ENCODE measurements at regions not wholly inside any gene's neighbourhood (a gene's known extent, or its start where the extent isn't known, plus 50 kb on each side); places are given as distances from the start of the nearest gene placed in this dataset.
"Not testable (repeated sequence)": the region's sequence is repeated elsewhere in the genome, so short reads cannot be mapped to it uniquely, and the experiment has no call there.

DNA sequence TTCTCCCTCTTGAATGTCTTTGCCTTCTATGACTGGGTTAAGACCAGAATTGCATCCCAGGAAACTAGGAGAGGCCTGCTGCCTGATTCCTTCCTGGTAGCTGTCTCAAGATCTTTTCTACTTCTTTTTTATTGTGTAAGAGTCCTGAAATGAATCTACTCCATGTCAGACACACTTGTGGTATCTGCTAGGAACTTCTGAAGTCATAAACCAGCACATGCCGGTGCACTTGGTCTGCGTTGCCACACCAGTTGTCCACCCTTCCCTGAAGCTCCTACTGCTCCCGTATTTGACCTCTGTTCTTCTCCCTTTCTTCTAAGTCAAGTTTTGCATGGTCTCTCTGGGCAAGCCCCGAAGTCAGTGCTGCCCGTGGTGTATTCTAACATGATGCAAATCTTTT, 644.2 kb downstream of the ETS1 start:
- no peak for DNase-seq (ENCODE audit: low read depth)

DNA sequence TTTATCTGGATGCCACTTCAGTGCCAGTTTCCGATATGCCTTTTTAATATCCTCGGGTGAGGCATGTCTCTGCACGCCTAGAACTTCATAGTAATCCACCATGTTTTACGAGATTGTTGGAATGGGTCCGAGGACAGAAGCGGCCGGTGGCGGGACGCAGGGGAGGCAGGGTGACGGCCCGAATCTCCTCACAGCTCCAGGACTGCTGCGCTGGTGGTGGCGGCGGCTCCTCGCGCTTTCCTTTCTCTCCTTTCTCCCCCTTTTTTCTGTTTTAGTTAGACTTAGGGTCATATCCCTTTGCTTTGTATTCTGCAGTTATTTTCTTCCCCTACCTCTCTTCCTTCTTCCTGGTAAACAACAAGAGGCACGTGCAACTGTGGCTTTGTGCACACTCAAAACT, 645.8 kb downstream of the ETS1 start:
- not testable (repeated sequence) for DNase-seq (ENCODE audit: low read depth)

DNA sequence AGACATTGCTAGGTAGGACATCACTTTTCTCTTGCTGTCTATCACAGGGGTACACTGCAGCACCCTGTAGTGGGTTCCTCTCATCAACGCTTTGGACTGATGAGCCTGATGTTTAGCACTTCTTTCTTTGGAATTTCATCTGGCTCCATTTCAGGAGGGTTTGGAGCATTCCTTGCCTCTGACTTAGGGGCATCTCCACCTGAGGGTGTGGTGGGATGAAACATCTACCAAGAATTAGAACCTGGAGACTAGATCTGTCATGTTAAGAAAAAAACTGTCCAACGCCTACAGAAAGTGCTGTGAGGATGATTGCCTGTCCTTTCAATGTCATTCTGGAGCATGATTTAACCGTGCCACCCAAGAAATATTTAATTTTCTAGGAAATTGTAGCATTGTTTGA, 648.4 kb downstream of the ETS1 start:
- no peak for DNase-seq (ENCODE audit: low read depth)

DNA sequence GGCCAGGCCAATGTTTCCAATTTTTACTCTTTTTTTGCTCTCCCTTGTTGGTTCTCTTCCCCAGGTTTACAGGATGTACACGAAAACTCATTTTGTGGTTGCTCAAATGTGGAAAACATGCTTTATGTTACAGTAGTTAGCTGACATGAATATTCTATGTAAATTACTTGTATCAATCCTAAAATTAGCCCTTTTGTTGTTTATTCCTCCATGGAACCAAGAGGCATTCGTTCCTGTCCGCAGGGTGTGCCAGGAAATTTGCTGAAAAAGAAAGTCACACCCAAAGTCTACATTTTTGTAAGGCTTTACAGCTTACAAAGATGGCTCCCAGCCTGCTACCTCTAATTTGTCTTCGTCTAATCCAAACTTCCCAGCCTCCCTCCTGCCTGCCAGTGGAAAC, 652.3 kb downstream of the ETS1 start:
- no peak for DNase-seq (ENCODE audit: low read depth)

DNA sequence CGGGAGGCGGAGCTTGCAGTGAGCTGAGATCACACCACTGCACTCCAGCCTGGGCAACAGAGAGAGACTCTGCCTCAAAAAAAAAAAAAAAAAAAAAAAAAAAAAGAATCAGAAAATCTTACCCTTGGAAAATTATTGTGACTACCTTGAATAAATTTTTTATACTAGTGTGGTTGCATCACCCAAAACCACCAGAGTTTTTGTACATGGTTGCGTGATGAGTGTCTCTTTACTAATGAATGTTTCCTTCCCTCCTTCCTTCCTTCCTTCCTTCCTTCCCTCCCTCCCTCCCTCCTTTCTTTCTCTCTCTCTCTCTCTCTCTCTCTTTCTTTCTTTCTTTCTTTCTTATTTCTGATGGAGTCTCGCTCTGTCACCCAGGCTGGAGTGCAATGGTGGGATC, 653.4 kb downstream of the ETS1 start:
- not testable (repeated sequence) for DNase-seq (ENCODE audit: low read depth)

DNA sequence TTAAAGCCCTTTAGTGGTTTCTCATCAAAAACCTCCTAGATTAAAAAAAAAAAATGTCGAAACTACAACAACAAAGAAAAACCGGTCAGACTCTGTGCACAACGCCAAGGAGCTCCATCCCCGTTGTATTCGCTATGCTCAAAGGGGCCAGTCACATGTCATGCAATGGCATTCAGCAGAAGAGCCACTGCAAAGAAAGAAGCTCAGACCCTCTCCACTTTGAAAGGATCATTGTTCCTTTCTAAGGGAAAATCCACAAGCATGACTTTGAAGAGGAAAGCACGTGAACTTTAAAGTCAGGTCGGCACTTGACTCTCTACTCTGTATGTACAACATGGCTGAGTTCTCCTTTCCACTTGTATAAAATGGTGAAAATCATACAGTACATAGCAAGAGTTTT, 655.6 kb downstream of the ETS1 start:
- DNase-seq (ENCODE audit: low read depth) = no peak

DNA sequence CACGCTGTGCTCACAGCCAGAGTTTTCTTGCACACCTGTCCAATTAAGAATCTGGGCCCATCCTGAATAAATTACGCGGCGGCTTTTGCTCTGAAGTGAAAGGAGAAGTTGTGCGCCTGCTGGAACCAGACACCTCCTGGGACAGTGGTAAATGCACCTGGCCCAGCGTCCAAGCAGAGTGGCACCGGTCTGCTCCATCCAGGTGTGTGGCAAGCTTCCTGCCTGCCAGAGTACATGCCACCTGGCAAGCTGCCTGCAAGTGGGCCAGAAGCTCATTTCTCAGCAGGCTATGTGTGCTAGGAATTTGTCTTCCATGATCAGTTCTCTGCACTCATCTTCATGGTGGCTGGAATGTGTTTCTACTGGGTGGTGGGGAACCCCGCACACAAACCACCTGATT, 660.6 kb downstream of the ETS1 start:
- no peak for DNase-seq (ENCODE audit: low read depth)

DNA sequence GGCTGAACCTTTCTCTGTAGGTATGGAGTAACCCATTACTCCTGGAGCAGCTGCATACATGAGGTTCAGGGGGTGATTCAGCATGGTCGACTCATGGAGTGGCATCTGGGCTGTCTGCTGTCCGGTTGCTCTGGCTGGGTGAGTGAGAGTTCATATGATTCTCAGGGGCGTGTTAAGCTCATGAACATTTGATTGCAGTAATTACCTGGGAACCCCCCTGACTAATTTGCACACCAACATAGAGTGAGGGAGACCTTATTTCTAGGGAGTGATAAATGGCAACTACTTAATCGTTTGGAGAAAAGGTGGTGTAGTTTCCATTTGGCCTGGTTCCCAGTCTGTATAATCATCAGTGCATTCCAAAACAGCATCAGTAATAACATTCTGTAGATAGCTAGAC, 661.9 kb downstream of the ETS1 start:
- no peak for DNase-seq (ENCODE audit: low read depth)

DNA sequence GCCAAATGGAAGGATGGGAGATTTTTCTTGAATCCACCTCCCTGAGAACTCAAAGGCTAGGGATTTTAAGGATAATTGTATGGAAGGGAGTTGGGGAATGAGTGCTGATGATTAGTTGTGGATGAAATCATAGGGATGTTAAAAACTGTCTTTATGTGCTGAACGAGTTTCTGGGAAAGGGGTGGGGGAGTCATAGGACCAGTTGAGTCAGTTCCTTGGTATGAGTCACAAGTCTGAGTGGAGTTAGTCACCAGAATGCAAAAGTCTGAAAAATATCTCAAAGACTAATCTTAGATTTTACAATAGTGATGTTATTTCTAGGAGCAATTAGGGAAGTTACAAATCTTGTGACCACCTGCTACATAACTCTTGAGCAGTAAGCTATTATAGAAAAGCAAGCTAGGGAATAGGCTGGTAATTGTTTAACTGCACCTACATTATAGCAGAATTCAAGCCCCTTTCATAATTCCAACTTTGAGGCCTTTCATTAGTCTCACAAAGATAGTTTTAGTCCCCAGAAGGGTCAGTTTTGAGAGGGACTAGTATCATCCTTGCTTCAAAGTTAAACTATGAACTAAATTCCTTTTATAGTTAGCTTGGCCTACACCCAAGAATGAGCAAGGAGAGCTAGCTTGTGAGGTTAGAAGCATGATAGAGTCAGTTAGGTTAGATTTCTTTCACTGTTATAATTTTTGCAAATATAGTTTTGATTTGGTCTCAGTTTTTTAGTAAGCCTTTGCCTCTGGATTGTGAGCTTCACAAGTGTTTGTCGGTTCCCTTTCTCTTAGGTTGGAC, 668.0 kb downstream of the ETS1 start:
- DNase-seq (ENCODE audit: low read depth) = no peak

DNA sequence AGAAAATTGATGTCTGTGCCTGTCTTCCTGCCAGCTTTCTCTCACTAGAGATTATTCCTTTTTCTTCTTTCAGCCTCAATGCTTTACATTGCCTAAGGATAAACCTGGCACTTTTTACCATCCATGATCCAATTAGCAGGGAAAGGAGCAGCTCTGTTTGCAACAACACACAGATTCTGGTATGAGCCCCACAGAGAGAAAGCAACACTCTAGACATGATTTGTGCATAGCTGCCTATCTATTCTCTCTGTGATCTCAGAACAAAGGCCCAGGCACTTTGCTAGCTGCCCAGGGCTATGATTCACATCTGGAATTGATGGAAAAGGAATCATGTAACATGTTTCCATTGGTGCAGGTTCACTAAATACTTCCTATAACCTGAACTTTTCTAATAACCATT, 685.0 kb downstream of the ETS1 start:
- DNase-seq (ENCODE audit: low read depth) = no peak

DNA sequence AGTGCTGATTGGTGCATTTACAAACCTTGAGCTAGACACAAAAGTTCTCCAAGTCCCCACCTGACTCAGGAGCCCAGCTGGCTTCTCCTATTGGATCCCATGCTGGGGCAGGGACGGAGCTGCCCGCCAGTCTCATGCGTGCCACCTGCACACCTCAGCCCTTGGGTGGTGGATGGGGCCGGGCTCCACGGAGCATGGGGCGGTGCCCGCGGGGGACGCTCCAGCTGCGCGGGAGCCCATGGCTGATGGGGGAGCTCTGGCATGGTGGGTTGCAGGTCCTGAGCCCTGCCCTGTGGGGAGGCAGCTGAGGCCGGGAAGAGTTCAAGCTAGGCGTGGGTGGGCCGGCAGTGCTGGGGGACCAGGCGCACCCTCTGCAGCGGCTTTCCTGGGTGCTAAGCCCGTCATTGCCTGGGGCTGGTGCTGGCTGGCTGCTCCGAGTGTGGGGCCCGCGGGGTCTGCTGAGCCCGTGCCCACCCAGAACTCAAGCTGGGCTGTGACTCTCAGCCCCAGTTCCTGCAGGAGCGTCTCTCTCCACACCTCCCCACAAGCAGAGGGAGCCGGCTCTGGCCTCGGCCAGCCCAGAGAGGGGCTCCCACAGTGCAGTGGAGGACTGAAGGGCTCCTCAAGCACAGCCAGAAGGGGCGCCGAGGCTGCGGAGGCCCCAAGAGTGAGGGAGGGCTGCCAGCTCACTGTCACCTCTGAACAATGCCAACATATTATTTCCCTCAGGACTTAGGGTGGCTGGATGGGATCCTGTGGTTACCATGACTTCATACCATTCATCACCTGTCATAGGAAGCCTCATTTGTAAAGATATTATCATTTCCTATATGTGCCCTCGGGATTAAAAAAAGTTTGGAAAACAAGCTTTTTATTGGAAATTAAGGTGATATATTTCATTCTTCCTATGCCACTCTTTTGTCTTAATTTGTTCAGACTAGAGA, 688.7 kb downstream of the ETS1 start:
- no peak for DNase-seq (ENCODE audit: low read depth)

DNA sequence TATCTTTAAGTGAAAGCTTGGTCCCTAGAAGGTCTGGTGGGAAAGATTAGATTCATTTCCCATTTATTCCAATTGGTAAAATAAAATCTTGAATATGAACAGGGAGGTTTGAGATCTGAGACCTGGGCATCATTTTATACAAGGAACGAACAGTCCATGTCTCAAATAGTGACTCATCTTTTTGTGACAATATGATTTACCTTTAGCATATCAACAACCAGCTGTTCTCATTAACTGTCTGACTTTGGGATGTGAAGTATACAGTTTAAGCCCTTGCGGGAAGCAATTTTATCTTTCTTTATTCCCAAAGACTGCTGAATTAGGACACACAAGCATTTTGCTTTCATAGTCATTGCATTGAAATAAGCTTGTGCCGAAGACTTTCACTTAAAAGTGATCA, 691.6 kb downstream of the ETS1 start:
- no peak for DNase-seq (ENCODE audit: low read depth)

DNA sequence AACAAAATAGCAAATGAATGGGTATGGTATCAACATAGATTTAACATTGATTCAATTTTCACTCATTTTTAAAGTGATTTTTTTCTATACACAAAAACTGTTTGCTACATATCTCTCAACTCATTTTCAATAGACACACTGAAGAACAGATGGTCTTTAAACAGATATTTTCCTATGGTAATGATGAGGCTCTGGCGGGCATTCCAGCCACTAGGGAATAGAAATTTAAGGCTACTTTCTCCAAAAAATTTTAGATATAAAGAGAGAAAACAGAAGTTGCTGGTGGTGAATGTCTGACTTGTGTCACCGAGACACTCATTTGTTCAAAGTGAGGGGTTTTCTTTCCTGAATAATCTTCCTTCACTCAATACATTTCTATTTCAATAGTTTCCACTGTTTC, 693.0 kb downstream of the ETS1 start:
- no peak for DNase-seq (ENCODE audit: low read depth)

DNA sequence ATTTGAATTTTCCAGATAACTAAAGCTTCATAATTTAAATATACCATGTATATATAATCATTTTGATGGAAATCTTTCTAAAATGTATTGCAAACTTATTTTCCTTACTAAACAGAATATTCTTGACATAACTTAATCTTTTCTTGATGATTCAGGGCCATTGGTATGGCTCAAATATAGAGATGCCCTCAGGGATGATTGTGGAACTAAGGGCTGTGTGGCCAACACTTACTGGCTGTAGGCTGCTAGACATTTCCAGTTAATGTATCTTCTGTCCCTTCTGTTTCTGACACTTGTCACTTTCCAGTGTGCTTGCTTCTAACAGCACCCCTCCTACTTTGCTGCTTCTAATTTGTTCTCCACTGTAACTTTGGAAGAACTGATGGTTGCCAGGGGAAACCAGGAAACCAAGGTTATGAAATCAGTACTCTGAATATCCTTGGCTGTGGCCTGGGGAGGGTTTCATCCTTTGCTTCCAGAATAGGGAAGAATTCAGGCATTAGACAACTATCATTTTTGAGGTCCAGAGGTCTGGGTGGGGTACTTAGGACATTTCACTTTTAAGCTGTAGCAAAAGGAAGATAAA, 697.2 kb downstream of the ETS1 start:
- no peak for DNase-seq (ENCODE audit: low read depth)

DNA sequence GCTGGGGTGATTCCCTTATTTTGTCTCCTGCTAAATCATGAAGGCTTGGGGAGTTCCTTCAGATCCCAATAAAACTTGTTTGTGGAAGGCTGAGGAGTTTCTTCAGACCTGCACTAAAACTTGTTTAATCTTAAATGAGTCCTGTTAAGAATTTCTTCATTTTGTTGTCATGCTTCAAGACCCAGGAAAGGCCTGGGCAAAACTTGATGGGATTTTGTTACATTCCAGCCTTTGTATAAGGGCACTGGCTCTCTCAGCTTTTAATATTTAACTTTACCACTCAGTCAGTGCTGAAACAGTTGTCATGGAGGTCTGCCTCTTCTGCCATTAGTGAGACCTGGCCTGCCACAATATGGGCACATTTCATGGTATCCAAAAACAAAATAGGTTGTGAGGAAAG, 699.0 kb downstream of the ETS1 start:
- no peak for DNase-seq (ENCODE audit: low read depth)

DNA sequence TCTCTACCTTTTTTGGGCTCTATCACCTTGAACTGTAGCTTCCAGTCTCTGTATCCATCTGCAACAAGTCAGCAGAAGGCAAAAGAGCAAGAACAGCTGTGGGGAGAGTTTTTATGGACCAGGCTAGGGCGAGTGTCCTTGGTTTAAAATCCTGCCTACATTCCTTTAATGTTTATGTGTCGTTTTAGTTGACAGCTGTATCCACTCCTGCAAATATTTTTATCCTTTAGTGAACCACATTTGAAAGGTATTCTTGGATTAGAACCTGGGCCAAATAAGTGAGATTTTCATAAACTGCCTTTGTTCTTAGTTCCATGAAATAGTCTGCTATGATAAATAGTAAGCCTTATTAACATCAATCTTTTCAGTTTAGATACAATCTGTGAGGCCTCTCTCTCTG, 712.2 kb downstream of the ETS1 start:
- DNase-seq (ENCODE audit: low read depth) = no peak

DNA sequence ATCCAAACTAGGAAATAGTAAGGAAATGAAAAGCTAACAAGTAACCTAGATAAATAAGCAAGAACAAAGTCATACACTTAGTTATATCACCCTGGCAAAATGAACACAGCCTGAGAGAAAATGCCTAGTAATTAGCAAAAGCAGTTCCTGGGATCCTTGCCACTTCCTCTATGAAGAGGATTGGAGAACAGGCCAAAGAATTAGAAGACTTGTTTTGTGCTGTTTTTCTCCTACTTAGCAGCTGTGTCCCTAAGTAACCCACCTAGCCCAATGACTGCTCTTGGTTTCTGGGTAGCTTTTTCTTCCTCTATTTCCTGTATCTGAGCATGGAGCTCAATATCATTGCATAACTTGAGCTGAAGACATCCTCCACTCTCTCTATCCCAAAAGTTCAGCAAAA, 713.9 kb downstream of the ETS1 start:
- no peak for DNase-seq (ENCODE audit: low read depth)

DNA sequence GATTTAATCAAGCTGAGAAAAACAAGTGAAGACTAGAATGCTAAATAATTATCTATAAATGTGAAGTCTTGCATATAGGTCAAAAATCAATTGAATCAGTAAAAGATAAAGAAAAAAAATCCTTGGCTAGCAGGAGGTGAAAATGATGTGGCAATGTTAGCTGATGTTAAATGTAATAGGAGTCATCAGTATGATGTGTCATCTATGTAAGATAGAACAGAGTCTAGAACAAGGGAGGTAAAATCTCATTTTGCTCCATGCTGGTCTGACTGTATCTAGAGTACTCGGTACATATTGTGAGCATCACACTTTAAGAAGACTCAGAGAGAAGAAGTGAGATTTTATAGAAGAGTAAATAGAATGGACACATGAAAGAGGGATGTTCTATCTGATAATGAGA, 721.2 kb downstream of the ETS1 start:
- DNase-seq (ENCODE audit: low read depth) = no peak

DNA sequence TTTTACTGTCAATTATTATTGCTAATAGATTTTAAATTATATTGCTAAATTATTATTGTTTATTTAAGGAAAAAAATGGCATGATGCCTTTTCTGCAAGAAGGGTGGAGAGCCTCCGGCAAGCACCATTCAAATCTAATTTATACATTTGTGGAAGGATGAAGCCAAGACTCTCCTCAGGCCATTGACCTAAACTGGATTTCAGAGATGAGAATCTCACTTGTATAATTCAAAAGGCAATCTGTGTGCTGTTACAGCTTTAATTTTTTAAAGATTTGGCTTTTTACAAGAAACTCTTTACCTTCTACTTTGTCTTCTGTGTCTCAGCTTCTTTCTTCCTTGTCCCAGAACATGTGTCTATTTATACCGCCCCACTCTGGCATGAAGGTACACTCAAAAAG, 722.5 kb downstream of the ETS1 start:
- no peak for DNase-seq (ENCODE audit: low read depth)

DNA sequence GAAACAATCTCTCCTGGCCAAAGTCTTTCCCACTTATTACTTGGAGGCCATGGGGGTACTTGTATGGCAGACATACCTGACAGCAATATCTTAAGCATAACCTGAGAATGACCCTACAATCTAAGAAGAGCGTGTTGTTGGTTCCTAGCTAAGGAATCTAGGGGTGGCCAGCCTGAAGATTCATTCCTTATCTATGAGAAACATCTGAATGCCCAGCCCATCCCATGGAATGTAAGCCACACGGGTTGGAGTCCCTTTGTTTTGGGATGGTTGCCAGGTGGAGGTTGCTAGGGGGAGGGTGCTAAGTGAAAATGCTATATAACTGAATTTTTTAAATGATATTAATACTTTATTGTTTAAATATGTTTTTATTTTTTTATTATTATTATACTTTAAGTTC, 725.0 kb downstream of the ETS1 start:
- no peak for DNase-seq (ENCODE audit: low read depth)

DNA sequence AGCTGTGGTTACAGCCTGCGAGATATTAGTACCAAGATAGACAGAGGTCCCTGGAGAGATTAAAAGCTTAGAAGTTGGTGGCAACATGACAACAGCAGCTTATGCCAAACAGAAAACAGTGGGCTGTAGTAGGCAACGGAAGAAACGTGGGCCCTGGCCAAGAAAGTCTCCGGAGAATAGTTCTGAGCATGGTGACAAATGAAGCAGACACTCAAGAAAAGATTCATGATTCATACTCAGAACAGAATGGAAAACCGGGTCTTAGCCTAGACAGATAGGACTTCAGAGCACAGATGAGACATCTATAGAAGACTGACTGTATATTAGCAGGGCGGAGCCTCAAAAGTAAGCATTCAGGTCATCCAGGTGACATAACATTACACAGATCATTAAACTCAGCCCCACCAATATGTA, 727.4 kb downstream of the ETS1 start:
- no peak for DNase-seq (ENCODE audit: low read depth)

DNA sequence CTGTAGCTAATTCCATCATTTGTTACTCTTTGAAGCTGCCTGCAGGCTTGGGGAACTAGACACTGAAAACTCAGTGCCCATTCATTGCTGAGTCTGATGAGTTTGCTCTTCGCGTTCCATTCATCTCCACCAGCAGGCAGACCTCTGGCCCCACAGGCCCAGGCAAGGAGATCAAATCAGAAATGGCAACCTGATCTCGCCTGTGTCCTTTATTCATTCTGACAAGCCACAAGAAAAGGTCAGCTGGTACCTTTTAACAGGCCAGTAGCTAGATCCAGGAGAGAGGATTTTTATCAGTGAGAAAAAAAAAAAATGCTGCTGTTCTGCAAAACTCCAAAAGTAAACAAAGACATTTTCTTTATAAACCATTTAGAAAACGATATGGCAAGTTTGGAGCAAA, 742.5 kb downstream of the ETS1 start:
- DNase-seq (ENCODE audit: low read depth) = no peak

Data from stimulated activated CD8-positive, alpha-beta memory T cell treated with anti-CD3 and anti-CD28 coated beads, Interleukin-7, amount 100 ng/mL, for 24 hours (primary cell).